ENCODE measurements at regions not wholly inside any gene's neighbourhood (a gene's known extent, or its start where the extent isn't known, plus 50 kb on each side); places are given as distances from the start of the nearest gene placed in this dataset.
"Not testable (repeated sequence)": the region's sequence is repeated elsewhere in the genome, so short reads cannot be mapped to it uniquely, and the experiment has no call there.

GRCh38 chr4:180219080-180219479, 2024.1 kb upstream of the TENM3 start:
- no peak for DNase-seq

- no peak for DNase-seq
These were observed 2017.2 kb upstream of the TENM3 start for GRCh38 chr4:180225977-180226376.

GRCh38 chr4:180234730-180235129, 2008.5 kb upstream of the TENM3 start:
- DNase-seq = no peak

- DNase-seq = no peak
These were observed 2002.5 kb upstream of the TENM3 start for GRCh38 chr4:180240670-180241069.

- DNase-seq = no peak
These were observed 1989.8 kb upstream of the TENM3 start for GRCh38 chr4:180253419-180253818.

GRCh38 chr4:180261346-180261745, 1981.9 kb upstream of the TENM3 start:
- DNase-seq = no peak

GRCh38 chr4:180280076-180280475, 1963.1 kb upstream of the TENM3 start:
- DNase-seq = no peak

GRCh38 chr4:180280726-180281297, 1962.4 kb upstream of the TENM3 start:
- no peak for DNase-seq

GRCh38 chr4:180281724-180282123, 1961.5 kb upstream of the TENM3 start:
- DNase-seq = no peak

- no peak for DNase-seq
These were observed 1958.9 kb upstream of the TENM3 start for GRCh38 chr4:180284267-180284666.

GRCh38 chr4:180285796-180286195, 1957.4 kb upstream of the TENM3 start:
- DNase-seq = no peak

GRCh38 chr4:180292339-180292738, 1950.9 kb upstream of the TENM3 start:
- DNase-seq = no peak

- DNase-seq = no peak
These were observed 1947.1 kb upstream of the TENM3 start for GRCh38 chr4:180296036-180296599.

- DNase-seq = no peak
These were observed 1938.9 kb upstream of the TENM3 start for GRCh38 chr4:180304321-180304720.

- no peak for DNase-seq
These were observed 1932.6 kb upstream of the TENM3 start for GRCh38 chr4:180310616-180311015.

GRCh38 chr4:180314972-180315371, 1928.2 kb upstream of the TENM3 start:
- no peak for DNase-seq

- no peak for DNase-seq
These were observed 1912.7 kb upstream of the TENM3 start for GRCh38 chr4:180330521-180330920.

GRCh38 chr4:180333162-180333561, 1910.0 kb upstream of the TENM3 start:
- no peak for DNase-seq

- no peak for DNase-seq
These were observed 1907.6 kb upstream of the TENM3 start for GRCh38 chr4:180335566-180335965.

GRCh38 chr4:180336494-180337090, 1906.6 kb upstream of the TENM3 start:
- no peak for DNase-seq

GRCh38 chr4:180341926-180342325, 1901.3 kb upstream of the TENM3 start:
- DNase-seq = no peak

GRCh38 chr4:180350901-180351300, 1892.3 kb upstream of the TENM3 start:
- DNase-seq = no peak

- no peak for DNase-seq
These were observed 1886.4 kb upstream of the TENM3 start for GRCh38 chr4:180356766-180357165.

GRCh38 chr4:180360113-180360512, 1883.1 kb upstream of the TENM3 start:
- not testable (repeated sequence) for DNase-seq

GRCh38 chr4:180363815-180364214, 1879.4 kb upstream of the TENM3 start:
- DNase-seq = no peak
